ENCODE measurements at regions not wholly inside any gene's neighbourhood (a gene's known extent, or its start where the extent isn't known, plus 50 kb on each side); places are given as distances from the start of the nearest gene placed in this dataset.

- TF ChIP-seq POLR2A (IDR thresholded peaks at IDR 0.05; ENCODE audit: borderline replicate concordance, extremely low read depth, insufficient read depth, insufficient read length) (no peak), CTCF (IDR thresholded peaks at IDR 0.05 in 2 of 3, conservative IDR thresholded peaks at IDR 0.05 in 1 of 3; ENCODE audit: borderline replicate concordance in 1 of 3, insufficient read depth in 1 of 3, low read depth in 2 of 3, low read length in 2 of 3) (no peak), REST (IDR thresholded peaks at IDR 0.05; ENCODE audit: low read depth) (no peak), ZBTB33 (IDR thresholded peaks at IDR 0.05; ENCODE audit: extremely low read depth, insufficient replicate concordance, low read length) (no peak), ZNF274 (IDR thresholded peaks at IDR 0.05; ENCODE audit: low read depth, low read length) (no peak), YY1 (IDR thresholded peaks at IDR 0.05; ENCODE audit: extremely low read depth, insufficient replicate concordance, low read depth, low read length) (no peak), MAX (IDR thresholded peaks at IDR 0.05) (no peak)
These were observed 217.0 kb downstream of the AJAP1 start for GRCh38 chr1:4871373-4871772.

Measured in HCT116 (cell line).